NB4 (cell line): ENCODE measurements at regions not wholly inside any gene's neighbourhood (a gene's known extent, or its start where the extent isn't known, plus 50 kb on each side); places are given as distances from the start of the nearest gene placed in this dataset.

ENCODE experiments used
- POLR2A ChIP-seq: IDR thresholded peaks from 2 replicates; pipeline ENCODE4 v1.6.1; 2011; ENCODE audit warnings: mild to moderate bottlenecking; ENCODE audit not compliant: insufficient read length; ENCODE audit errors: extremely low read depth
- TF ChIP-seq, protein P1 (sequence below): IDR thresholded peaks from one replicate; pipeline ENCODE4 v1.5.1; 2012; ENCODE audit warnings: low read depth, low read length

DNA sequence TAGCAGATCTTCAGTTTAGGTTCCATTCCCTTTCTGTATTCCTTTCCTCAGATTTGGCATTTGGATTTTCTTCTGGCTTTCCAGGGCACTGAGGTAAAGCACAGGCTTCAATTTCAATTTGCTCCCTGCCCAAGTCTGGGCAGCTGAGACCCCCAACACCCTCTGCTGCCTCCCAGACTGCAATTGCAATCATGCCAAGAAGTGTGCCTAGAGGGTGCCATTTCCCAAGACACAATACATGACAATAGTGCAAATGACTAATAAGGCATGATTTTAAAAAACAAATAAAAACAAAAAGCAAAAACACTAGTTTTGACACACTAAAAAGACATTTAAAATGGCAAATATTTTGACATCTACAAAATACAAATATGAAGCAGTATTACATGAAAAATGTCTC is 364.8 kb downstream of the EPM2A start:
- TF ChIP-seq, protein P1, sequence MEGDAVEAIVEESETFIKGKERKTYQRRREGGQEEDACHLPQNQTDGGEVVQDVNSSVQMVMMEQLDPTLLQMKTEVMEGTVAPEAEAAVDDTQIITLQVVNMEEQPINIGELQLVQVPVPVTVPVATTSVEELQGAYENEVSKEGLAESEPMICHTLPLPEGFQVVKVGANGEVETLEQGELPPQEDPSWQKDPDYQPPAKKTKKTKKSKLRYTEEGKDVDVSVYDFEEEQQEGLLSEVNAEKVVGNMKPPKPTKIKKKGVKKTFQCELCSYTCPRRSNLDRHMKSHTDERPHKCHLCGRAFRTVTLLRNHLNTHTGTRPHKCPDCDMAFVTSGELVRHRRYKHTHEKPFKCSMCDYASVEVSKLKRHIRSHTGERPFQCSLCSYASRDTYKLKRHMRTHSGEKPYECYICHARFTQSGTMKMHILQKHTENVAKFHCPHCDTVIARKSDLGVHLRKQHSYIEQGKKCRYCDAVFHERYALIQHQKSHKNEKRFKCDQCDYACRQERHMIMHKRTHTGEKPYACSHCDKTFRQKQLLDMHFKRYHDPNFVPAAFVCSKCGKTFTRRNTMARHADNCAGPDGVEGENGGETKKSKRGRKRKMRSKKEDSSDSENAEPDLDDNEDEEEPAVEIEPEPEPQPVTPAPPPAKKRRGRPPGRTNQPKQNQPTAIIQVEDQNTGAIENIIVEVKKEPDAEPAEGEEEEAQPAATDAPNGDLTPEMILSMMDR, result no peak
- TF ChIP-seq POLR2A, result no peak
